Mucosa of descending colon (tissue), 3 donors: ENCODE measurements at regions not wholly inside any gene's neighbourhood (a gene's known extent, or its start where the extent isn't known, plus 50 kb on each side); places are given as distances from the start of the nearest gene placed in this dataset.

Experiments used
- ATAC-seq: fragments of 200-7000 bp; cut with Tn5 transposase; one replicate; pipeline ENCODE4 v1.9.1; 2020; ENCODE audit warnings: mild to moderate bottlenecking, moderate library complexity
- DNase-seq, 3 donors: peaks; one replicate each; pipeline ENCODE4 v3.0.0-alpha.2; 2020
- H3K36me3 ChIP-seq: fragments of 200-600 bp; one replicate; pipeline ENCODE4 v1.8.0; 2021; ENCODE audit warnings: low read depth, mild to moderate bottlenecking
- H3K4me1 ChIP-seq: fragments of 200-600 bp; one replicate; pipeline ENCODE4 v1.8.0; 2021; ENCODE audit warnings: low read depth, mild to moderate bottlenecking
- H3K4me3 ChIP-seq: fragments of 200-600 bp; one replicate; pipeline ENCODE4 v1.8.0; 2021; ENCODE audit warnings: mild to moderate bottlenecking
- H3K9me3 ChIP-seq: fragments of 200-600 bp; one replicate; pipeline ENCODE4 v1.8.0; 2021; ENCODE audit warnings: mild to moderate bottlenecking
- intact Hi-C, 2 donors: fragments of 100-400 bp; cut with DNase I in 1 of 2; cut with micrococcal nuclease in 1 of 2; formaldehyde crosslinking; loops; one replicate each; pipeline versions ENCODE4 v1.11.0 to v1.11.1; 2022; cut with DNase I, micrococcal nuclease
- TF ChIP-seq, protein P1 (sequence below): fragments of 200-600 bp; IDR thresholded peaks from one replicate; pipeline ENCODE4 v1.8.0; 2022; ENCODE audit warnings: antibody characterized with exemption, mild to moderate bottlenecking
- donor health status: DM: no; HTN: no; CAD: no; lungs with moderate emphysema.
- donor health status: DM: no; HTN: no; CAD: no.
- donor health status: DM: no; HTN: yes; CAD: no.

DNA sequence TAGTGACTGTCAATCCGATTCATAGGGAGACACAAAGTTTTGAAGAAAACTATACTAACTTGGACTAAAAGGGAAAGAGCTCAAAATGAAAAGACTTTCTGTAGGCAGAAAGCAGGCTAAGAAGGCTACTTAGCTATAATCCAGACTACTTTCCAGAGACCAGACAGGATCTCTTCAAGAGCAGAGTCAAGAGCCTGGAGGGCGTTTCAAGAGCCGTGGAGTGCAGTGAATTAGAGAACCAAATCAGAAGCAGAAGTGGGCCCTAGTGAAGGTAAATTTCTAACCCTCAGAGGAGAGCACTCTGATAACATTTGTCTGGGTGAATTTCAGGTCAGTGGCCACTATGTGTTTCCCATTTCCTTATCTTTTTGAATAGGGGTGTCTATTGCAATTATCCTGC is 76.4 kb downstream of the CGGBP1 start:
- DNase-seq: no peak
- intact Hi-C loops: no loop called here
- no peak for ATAC-seq
- Histone ChIP-seq H3K36me3 (no peaks in the 10 kb centered on the region), H3K9me3 (peaks cover 8% of the 10 kb centered on the region), H3K4me1 (no peaks in the 10 kb centered on the region), H3K4me3 (no peak overlapping the region)
- TF ChIP-seq, protein P1, sequence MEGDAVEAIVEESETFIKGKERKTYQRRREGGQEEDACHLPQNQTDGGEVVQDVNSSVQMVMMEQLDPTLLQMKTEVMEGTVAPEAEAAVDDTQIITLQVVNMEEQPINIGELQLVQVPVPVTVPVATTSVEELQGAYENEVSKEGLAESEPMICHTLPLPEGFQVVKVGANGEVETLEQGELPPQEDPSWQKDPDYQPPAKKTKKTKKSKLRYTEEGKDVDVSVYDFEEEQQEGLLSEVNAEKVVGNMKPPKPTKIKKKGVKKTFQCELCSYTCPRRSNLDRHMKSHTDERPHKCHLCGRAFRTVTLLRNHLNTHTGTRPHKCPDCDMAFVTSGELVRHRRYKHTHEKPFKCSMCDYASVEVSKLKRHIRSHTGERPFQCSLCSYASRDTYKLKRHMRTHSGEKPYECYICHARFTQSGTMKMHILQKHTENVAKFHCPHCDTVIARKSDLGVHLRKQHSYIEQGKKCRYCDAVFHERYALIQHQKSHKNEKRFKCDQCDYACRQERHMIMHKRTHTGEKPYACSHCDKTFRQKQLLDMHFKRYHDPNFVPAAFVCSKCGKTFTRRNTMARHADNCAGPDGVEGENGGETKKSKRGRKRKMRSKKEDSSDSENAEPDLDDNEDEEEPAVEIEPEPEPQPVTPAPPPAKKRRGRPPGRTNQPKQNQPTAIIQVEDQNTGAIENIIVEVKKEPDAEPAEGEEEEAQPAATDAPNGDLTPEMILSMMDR: no peak

DNA sequence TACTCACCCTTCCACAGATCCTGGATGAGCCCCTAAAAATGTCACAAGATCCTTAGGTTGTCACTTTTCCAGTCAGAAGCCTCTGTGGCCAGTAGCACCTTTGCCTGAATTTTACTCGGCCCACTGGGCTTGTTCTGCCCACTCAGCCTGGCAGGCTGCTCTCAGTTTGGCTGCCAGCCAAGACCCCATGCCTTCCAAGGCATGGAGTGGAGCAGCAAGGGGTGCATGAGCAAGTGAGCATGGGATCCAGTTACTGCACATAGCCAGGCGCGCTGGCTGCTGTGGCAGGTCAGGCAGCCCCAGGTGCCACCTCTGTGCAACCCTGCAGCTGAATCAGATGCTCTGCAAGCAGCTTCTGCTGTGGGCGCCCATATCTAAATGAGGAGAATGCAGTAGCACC is 79.3 kb downstream of the CGGBP1 start:
- intact Hi-C loops: no loop called here
- Histone ChIP-seq H3K4me3 (no peak overlapping the region), H3K36me3 (no peaks in the 10 kb centered on the region), H3K4me1 (no peaks in the 10 kb centered on the region), H3K9me3 (peaks cover 8% of the 10 kb centered on the region)
- TF ChIP-seq, protein P1: no peak
- no peak for DNase-seq
- no peak for ATAC-seq

DNA sequence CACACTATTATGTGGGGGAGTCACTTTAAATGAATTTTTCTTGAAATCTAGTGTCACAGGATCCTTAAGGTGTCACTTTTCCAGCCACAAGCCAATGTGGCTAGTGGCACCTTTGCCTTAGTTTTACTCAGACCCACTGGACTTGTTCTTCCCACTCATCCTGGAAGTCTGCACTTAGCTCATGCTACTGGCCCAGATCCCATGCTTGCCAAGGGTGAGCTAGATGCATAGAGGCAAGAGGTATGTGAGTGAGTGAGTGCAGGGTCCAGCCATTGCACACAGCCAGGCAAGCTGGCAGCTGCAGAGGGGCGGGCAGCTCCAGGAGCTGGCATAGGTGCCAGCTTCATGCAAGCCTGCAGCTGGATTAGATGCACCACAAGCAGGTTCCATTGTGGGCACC is 81.0 kb downstream of the CGGBP1 start:
- H3K9me3 ChIP-seq: peaks cover 8% of the 10 kb centered on the region
- TF ChIP-seq, protein P1: no peak
- intact Hi-C loops: no loop called here
- H3K36me3 ChIP-seq: no peaks in the 10 kb centered on the region
- H3K4me1 ChIP-seq: peaks cover 3% of the 10 kb centered on the region
- H3K4me3 ChIP-seq: no peak overlapping the region
- no peak for DNase-seq
- ATAC-seq: no peak

GRCh38 chr3:87975716-87976115 is 83.1 kb downstream of the CGGBP1 start:
- ATAC-seq (no peak), DNase-seq (no peak)
- Histone ChIP-seq H3K4me1 (peaks cover 3% of the 10 kb centered on the region), H3K4me3 (no peak overlapping the region), H3K9me3 (peaks cover 8% of the 10 kb centered on the region), H3K36me3 (no peaks in the 10 kb centered on the region)
- intact Hi-C loops: no loop called here
- TF ChIP-seq, protein P1: no peak

DNA sequence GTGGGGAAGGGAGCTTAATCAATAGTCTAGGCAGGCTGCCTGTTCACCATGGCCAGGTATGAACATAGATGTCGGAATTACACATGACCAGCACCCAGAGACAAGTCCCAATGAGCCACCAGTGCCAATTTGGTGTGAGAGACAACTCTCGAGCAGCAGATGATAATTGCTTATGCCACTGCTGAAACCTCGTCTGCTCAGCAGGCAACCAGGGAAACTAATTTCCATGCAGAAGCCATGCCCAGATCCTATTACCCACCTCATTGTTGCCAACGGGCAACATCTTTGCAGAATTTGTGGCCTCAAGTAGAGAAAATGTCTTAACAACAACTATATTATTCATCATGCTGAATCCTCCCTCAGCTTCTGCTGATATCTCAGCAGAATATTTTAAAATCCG is 84.9 kb downstream of the CGGBP1 start:
- Histone ChIP-seq H3K4me3 (no peak overlapping the region), H3K4me1 (peaks cover 3% of the 10 kb centered on the region), H3K36me3 (no peaks in the 10 kb centered on the region), H3K9me3 (no peaks in the 10 kb centered on the region)
- TF ChIP-seq, protein P1: no peak
- intact Hi-C loops: no loop called here
- ATAC-seq (no peak), DNase-seq (no peak)

GRCh38 chr3:87969620-87970019 is 89.2 kb downstream of the CGGBP1 start:
- DNase-seq: peak in 2 of 3 donors; percentile 30 to 67
- H3K9me3 ChIP-seq: no peaks in the 10 kb centered on the region
- TF ChIP-seq, protein P1: no peak
- no peak overlapping the region for H3K4me3 ChIP-seq
- intact Hi-C loops: no loop called here
- no peaks in the 10 kb centered on the region for H3K36me3 ChIP-seq
- ATAC-seq: peak; percentile 91
- H3K4me1 ChIP-seq: peaks cover 3% of the 10 kb centered on the region
